Right lobe of liver (tissue), 4 donors: ENCODE measurements at regions not wholly inside any gene's neighbourhood (a gene's known extent, or its start where the extent isn't known, plus 50 kb on each side); places are given as distances from the start of the nearest gene placed in this dataset.

Experiments used
- CTCF ChIP-seq, 4 donors: fragments of 200-600 bp in 3 of 4; fragments of 450-650 bp in 1 of 4; IDR thresholded peaks; one replicate each; pipeline versions ENCODE4 v1.5.1 to v1.8.0; 2016 to 2022; ENCODE audit warnings: antibody characterized with exemption in 4 of 4, mild to moderate bottlenecking in 2 of 4
- POLR2A ChIP-seq: fragments of 450-650 bp; IDR thresholded peaks from one replicate; pipeline ENCODE4 v1.6.1; 2017; ENCODE audit warnings: antibody characterized with exemption, mild to moderate bottlenecking
- donor health status: DM: no; HTN: no; CAD: no.
- donor health status: DM: no; HTN: no; CAD: no.
- donor health status: DM: no; HTN: yes; CAD: no.

GRCh38 chr4:114116861-114117260 lies 137.4 kb upstream of the ARSJ start:
- TF ChIP-seq CTCF (IDR thresholded peaks at IDR 0.05) = no peak
- TF ChIP-seq POLR2A = no peak
